HG03520 (cell line): ENCODE measurements at regions not wholly inside any gene's neighbourhood (a gene's known extent, or its start where the extent isn't known, plus 50 kb on each side); places are given as distances from the start of the nearest gene placed in this dataset.

ENCODE experiments used
- ATAC-seq: cut with Tn5 transposase; IDR thresholded peaks from one replicate; pipeline ENCODE4 v1.9.1; 2021; ENCODE audit warnings: mild to moderate bottlenecking, moderate library complexity; ENCODE audit not compliant: unreplicated experiment

DNA sequence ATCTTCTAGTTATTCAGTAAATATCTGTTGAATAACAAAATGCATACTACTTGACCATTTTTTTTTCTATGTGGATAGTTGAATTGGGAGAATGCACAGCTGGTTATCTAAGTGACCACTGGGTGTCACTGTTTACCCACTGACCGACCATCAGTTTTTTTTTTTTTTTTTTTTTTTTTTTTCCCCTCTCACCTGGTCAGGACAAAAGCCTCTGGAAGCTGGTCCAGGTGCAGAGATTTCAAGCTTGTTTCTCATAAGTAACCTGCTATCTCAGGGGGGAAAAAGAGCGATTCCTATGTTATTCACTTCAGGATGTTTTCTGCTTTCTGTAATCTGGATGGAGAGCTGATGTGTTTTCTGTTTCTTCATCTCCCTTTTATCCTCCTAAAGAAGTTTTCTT is 256.0 kb downstream of the DCDC2C start:
- ATAC-seq: no peak

DNA sequence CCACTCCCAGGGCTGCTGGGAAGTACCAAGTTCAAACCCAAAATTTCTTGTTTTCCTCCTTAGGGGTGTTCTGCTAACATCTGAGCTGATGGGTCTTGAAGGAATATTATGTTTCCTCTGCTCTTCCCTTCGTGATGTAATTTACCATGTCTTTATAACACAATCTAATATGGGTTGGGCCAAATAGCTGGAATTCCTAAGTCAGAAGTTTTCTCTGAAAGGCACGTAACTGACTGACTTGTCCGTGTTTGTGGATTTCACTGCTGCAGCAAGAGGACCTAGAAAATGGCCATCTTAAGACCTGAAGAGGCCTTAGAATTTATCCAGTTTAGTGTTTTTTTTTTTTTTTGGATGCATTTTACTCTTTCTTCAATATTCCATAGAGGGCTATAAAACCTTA is 256.7 kb downstream of the DCDC2C start:
- no peak for ATAC-seq

DNA sequence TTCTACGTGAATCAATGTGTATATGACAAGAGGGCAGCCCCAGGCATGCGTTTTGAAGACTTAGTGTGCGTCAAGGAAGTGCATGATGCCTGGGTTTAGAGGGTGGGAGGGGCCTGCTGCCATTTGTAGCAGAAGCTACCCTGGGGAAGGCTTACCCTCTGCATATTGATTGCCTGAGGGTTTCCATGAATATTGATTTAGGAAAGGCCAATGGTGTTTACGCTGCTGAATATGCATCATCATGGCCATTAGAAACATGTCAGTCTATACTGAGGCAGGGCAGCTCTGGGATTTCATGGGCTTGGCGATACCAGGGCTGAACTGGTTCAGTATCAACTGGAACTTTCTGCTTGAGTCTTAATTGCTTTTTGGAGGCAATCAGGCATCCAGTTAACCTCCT is 259.3 kb downstream of the DCDC2C start:
- ATAC-seq: no peak

DNA sequence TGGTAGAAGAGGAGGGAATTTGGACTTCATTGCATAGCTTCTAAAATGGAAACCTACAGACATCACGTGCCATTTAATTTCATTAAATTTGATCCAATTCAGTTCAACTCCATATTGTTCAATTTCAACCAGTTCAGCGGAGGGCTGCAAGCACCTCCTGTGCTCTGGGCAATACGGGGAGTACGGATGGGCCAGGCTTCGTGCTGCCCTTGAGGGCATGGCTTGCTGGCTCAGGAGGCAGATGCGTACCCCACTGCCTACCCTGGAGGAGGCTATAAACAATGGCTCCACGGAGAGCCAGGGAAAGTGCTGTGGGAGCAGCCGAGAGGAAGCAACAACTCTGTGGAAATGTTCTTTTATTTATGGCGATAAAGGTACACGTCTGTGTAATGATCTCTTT is 261.8 kb downstream of the DCDC2C start:
- ATAC-seq: no peak

DNA sequence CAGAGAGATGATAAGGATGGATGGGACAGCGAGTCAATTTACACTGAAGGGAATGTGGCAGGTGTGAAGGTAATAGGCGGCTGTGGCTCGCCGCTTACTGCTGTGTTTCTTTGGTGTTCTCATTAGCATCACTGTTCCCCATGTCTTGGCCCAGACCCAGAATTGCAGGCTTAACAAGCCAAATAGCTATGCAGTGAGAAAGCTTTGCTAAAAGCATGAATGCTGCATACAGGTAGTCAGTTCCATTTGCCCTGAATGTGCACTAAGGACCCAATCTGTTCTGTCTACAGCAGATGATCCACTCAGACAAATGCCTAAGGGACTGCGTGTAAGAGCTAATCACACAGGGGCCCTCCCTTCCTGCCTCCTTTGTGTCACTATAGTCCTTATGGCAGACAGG is 262.6 kb downstream of the DCDC2C start:
- no peak for ATAC-seq

DNA sequence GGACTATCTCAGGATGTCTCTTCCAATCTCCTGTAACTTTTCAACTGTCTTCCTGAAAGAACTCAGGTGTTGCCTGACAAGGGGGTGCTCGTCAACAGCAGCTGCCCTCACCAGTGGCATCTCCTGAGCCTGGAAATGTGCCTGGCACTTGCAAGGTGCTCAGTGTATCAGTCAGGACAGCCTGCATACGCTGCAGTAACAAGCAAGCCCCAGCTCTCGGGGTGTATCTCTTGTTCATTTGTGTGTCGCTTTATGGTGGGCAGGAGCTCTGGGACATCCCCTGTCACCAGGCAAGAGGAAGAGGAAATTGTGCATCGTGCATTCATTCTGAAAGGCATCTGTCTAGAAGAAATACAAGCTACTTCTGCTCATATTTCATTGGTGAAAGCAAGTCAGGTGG is 263.1 kb downstream of the DCDC2C start:
- no peak for ATAC-seq

DNA sequence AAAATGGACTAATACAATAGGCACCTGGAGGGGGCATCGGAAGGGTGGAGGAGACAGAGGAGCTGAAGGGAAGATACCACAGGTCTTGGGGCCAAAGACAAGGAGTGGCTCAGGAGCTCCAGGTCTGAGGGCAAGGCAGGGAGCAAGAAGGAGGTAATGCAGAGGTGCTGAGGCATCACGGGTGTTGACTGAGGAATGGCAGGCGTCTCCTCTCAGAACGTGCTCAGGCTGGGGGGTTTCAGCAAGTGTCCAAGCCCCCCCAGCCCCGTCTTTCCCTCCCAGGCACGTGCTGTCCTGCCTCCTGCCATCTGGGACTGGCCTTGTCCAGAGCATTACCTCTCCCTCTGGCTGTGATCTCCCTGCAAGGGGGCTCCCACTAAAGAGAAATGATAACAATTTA is 265.4 kb downstream of the DCDC2C start:
- ATAC-seq: no peak

DNA sequence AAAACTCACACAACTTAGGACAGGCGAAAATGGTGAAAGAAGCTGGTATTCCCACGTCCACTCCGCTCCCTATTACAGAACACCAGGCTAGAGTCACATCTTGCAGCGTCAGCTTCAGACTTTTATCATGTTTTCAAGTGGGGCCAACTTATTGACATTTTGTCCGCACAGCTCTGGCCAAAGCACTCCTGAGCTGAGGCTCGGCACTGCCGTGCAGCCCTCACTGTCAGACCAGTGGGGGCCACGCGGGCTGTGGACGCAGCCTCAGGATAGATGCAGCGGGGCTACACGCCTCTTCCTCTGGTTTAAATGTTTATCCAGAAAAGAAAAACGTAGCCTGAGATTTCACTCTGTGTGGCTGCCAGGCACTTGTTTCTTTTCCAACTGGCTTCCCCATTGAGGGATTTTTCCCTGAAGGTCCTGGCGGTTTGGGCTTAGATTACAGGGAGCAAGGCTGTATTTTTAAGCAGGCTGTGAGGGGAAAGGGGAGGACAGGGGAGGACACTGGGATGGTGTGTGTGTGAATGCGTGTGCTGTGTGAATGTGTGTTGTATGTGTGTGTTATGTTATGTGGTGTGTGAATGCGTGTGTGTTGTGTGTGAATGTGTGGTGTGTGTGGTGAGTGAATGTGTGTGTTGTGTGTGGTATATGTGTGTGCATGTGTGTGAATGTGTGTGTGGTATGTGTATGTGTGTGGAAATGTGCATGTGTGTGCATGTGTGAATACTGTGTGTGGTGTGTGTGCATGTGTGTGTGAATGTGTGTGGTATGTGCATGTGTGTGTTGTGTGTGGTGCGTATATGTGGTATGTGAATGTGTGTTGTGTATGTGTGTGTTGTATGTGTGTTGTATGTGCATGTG is 267.6 kb downstream of the DCDC2C start:
- ATAC-seq: no peak

DNA sequence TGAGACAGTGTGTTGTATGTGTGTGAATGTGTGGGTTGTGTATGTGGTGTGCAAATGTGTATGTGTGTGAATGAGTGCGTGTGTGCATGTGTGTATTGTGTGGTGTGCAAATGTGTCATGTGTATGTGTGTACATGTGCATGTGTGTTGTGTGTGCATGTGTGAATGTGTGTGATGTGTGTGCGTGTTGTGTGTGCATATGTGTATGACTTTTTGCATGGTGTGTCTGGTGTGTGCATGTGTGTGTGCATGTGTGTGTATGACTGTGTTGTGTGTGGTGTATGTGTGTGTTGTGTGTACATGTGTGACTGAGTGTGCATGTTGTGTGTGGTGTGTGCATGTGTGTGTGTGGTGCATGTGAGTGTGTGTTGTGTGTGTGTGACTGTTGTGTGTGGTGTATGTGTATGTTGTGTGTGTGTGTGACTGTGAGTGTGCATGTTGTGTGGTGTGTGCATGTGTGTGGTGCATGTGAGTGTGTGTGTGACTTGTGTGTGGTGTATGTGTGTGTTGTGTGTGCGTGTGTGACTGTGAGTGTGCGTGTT is 268.3 kb downstream of the DCDC2C start:
- ATAC-seq: no peak

DNA sequence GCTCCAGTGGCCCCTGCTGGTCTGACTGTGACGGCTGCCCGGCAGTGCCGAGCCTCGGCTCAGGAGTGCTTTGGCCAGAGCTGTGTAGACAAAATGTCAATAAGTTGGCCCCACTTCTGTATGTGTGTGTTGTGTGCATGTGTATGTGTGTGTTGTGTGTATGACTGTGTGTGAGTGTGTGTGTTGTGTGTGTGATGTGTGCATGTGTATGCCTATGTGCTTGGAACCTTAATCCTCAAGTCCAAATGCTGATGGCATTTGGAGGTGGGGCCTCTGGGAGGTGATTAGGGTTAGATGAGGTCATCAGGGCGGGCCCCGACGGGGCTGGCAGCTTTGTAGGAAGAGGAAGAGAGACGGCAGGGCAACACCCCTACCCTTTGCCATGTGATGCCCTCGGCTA is 269.0 kb downstream of the DCDC2C start:
- no peak for ATAC-seq

DNA sequence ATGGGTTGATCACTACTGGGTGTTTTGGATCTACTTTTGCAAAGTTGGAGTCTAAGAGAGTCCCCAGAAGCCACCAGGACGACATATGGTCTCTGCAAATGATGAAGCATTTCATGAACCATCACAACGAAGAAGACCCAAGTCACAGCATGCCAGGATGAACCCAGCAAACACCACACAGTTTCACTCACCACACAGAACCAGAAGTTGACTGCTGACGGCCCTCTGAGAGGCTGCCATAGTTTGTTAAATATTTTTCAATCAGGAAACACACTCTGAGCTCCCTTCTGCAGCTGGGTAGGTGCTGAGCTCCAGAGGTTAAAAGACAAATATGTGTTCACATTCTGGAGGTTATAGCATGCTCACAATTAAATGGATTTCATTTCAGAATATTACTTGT is 271.4 kb downstream of the DCDC2C start:
- no peak for ATAC-seq

DNA sequence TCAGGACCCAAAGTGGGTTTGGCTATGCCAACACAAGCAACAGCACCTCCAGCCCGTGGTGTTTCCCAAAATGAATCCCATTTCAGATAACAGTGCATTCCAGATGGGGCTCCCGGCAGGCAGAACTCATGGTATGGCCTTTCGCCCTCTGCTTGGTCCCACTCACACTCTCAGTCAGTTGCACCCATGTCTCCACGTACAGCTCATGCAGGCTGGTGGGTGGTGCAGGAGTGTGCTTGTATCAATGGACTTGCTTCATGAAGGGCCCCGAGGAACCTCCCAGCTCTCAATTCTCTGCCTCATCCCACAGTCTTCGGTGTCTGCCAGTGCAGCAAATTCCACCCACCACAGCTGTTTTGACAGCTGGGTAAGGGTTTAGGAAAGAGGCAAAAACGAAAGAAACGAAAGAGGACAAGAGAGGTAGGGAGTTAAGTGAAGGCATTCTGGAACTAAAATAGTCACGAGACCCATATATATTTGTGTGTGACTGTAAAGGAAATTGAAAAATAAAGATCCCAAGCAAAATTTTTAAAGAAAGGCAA is 278.1 kb downstream of the DCDC2C start:
- ATAC-seq: no peak

DNA sequence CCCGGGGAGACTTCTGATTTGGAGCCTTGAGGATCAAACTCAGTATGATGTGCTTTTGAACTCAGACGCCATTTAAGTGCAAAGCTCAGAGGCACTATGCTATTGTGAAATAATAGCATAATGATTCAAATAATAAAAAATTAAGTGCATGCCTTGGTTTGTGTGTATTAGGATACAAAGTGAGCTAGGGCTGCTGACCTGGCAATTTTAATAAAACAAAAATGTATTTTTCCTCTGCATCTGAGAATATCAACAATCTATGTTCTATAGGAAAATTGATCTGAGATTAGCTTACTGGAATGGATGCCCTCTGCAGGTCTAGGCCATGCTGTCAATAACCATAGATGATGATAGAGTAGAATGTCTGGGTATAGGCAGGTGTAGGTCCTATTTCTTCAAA is 278.8 kb downstream of the DCDC2C start:
- no peak for ATAC-seq

DNA sequence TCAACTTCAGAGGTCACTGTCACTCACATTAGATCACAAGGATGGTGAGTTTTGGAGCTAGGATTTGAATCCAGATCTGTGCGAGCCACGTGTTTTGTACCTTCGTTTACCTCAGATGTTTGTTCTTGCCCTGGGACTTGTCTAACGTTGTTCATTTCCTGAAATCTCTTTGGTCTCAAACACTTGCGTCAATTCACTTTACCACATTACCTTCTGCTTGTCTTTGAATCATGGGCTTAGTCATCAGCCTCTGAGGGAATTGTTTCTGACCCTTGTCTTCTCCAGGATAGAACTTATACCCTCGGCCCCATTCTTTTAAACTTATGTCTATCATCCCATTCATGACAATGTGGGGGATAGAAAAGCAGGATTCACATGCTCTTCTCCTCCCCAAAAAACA is 282.7 kb downstream of the DCDC2C start:
- ATAC-seq: no peak

DNA sequence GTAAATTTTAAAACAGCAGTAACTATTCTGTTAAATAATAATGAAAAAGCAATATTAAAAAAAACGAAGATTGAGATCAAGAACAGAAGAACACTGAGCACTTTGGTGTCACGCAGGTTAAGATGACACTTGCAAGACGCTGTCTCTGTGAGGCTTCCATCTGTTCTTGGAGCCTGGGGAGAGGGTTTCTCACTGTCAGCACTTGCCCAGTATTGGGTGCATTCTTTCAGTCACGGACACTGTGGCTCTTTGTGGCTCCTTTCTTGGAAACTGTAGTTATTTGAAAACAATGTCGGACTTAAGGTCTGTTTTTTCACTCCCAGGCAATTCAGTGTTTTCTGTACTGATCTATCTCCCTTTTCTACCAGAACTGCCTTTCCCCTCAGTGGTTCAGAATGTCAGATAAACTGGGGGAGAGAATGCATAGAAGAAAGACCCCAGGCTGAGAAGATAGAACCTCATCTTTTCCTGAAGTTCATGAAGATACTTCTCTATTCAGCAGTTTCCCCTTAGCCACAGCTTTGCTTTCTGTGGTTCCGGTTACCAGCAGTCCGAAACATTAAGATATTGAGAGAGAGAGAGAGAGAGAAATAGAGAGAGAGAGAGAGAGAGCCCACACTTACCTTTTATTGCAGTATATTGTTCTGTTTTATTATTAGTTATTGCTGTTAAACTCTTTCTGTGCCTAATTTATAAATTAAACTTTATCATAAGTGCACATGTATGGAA is 283.3 kb downstream of the DCDC2C start:
- ATAC-seq: no peak

DNA sequence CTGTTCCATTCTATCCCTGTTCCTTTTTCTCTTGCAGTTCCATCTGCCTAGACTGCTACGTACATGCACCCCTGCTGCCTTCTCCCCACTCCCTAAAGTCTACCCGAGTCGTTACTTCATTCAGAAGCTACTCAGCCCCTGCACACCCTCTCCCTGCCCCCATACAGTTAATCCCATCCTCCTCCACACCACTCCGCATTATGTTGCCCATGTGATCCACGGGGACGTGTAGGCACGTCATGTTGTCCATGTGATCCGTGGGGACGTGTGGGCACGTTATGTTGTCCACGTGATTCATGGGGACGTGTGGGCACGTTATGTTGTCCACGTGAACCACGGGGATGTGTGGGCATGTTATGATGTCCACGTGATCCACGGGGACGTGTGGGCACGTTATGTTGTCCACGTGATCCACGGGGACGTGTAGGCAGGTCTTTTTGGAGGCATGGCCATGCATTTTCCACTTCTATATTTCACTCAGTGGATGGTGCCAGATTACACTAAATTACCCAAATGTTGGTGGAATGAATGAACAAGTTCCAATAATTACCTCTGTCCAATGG is 299.5 kb downstream of the DCDC2C start:
- no peak for ATAC-seq

DNA sequence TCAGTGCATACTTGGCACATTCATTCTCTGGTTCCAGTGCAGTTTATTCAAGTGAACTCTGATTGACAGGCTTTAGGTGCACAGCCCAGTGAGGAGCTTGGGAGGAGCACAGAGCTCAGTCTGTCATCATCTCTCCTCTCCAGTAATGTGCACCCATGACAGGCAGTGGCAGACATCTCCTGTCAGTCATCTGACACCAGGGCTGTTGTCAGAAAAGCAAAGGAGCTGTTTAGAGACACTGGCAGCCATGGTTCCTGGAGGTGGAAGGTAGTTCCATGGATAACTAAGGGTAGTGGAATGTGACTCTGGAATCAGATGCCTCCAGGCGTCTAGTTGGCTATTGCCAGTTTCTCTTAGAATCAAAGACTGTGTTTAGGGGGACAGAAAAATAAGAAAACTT is 308.8 kb downstream of the DCDC2C start:
- ATAC-seq: no peak

DNA sequence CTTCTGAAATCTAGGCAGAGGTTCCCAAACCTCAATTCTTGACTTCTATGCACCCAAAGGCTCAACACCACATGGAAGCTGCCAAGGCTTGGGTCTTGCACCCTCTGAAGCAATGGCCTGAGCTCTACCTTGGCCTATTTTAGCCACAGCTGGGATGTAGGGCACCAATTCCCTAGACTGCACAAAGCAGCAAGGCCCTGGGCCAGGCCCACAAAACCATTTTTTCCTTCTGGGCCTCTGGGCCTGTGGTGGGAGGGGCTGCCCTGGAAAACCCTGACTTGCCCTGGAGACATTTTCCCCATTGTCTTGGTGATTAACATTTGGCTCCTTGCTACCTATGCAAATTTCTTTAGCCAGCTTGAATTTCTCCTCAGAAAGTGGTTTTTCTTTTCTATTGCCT is 315.2 kb downstream of the DCDC2C start:
- ATAC-seq: no peak

DNA sequence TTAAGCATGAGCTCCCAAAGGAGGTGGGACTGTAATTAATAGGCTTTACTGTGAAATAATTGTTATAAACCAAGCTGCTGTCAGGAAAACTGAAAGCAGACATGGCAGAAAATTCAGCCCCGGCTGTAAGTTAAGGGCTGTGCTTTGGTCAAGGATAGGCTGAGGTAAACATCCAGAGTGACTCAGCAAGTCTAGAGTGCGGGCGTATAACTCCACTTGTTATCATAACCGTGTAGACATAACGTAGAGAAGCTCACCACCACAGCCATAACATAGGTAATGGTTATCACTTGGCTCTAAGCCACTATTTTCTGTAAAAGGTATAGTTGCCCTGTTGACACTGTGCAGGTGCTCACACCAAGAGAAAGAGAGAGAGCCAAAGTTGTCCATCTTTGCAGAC is 316.8 kb downstream of the DCDC2C start:
- no peak for ATAC-seq

DNA sequence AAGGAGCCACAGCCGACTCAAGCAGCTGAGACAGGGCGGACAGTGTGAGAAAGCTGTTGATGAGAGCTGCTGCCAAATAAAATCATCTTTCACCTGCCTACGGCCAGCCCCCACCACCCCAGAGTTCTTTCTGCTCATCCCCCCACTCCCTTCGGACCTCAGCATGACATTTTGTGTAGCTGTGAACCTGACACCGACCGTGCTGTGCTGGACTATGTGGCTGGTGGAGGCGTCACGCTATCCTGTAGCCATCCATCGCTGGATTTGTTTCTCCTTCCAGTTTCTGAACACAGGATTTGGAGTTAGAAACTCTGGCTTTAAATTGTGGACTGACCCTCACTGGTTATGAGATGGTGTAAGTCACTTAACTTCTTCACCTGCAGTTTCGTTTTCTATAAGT is 317.3 kb downstream of the DCDC2C start:
- ATAC-seq: no peak

DNA sequence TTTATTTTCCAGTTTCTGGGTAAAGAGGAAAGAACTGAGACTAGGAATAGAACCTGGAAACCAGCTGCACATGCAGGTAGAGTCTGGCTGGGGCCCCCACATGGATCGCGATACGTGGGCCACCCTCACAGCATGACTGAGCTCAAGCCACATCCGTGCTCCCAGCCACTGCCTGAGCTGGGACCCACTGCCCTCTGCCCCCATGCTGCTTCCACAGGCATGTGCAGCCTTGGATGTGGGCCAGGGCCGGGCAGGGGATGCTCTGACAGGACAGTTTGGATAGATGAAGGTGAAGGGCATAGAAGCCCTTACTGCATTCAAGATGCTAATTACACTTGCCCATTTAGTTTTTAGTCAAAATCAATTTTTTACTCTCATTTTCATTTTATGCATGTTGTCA is 321.2 kb downstream of the DCDC2C start:
- no peak for ATAC-seq

DNA sequence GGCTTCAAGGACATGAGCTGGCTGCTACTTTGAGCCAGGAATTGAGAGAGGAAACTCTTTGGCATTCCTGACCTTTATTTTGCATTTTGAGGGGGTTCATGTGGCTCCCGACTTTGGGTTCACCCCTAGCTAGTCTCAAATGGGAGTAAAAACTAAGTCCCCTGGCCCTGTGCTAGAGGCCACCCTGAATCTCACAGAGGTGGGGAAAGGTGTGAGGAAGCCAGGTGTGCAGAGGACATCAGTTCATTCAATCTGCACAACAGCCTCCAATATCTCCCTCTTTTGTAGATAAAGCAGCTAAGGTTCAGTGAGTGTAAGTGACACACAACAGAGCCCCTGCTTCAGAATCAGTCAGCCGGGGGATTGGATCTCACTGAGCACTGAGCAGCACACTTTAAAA is 325.7 kb downstream of the DCDC2C start:
- ATAC-seq: no peak
